BJ (cell line): ENCODE measurements at regions not wholly inside any gene's neighbourhood (a gene's known extent, or its start where the extent isn't known, plus 50 kb on each side); places are given as distances from the start of the nearest gene placed in this dataset.

Source experiments
- CTCF ChIA-PET: fragments of 350-600 bp; formaldehyde crosslinking; extraction: SDS; loops from one replicate; lab custom pipeline; 2021; ENCODE audit warnings: antibody characterized with exemption, inconsistent platforms; lab: Yijun Ruan, JAX
- POLR2A ChIA-PET: fragments of 300-600 bp; sonication (Branson Sonifier 250); formaldehyde crosslinking; extraction: SDS; loops from one replicate; lab custom pipeline; 2021; ENCODE audit warnings: antibody characterized with exemption; lab: Charles Lee
- DNase-seq: peaks from one replicate; pipeline ENCODE4 v3.0.0-alpha.2; 2011; ENCODE audit warnings: low read depth
- H3K27me3 ChIP-seq: 2 replicates; pipeline ENCODE4 v1.6.0; 2011; ENCODE audit warnings: low read length; ENCODE audit not compliant: control insufficient read depth, insufficient read depth
- H3K36me3 ChIP-seq: 2 replicates; pipeline ENCODE4 v1.5.1; 2011; ENCODE audit warnings: low read length; ENCODE audit not compliant: control insufficient read depth, insufficient read depth
- H3K4me3 ChIP-seq: 2 replicates; pipeline ENCODE4 v1.5.1; 2011; ENCODE audit warnings: low read depth, mild to moderate bottlenecking, control low read depth, low read length
- CTCF ChIP-seq: IDR thresholded peaks from 2 replicates; pipeline ENCODE4 v1.5.1; 2011; ENCODE audit warnings: low read depth, mild to moderate bottlenecking, control low read depth, inconsistent platforms, low read length, moderate library complexity; ENCODE audit not compliant: insufficient read depth

GRCh38 chr14:104263675-104264358 lies 125.4 kb downstream of the KIF26A start:
- CTCF ChIA-PET, result no interaction called here
- no peaks in the 10 kb centered on the region for H3K36me3 ChIP-seq
- no peak for TF ChIP-seq CTCF
- no peak for DNase-seq
- no peaks in the 10 kb centered on the region for H3K27me3 ChIP-seq
- POLR2A ChIA-PET, result no interaction called here
- H3K4me3 ChIP-seq, result no peak overlapping the region

- no peak for DNase-seq
- Histone ChIP-seq H3K4me3 (no peak overlapping the region), H3K27me3 (no peaks in the 10 kb centered on the region), H3K36me3 (no peaks in the 10 kb centered on the region)
- CTCF ChIA-PET, result no interaction called here
- POLR2A ChIA-PET, result no interaction called here
- no peak for TF ChIP-seq CTCF
Measured at GRCh38 chr14:104264495-104265265, 126.3 kb downstream of the KIF26A start.

- Histone ChIP-seq H3K27me3 (no peaks in the 10 kb centered on the region), H3K4me3 (no peak overlapping the region), H3K36me3 (no peaks in the 10 kb centered on the region)
- TF ChIP-seq CTCF, result no peak
- ChIA-PET CTCF (no interaction called here), POLR2A (no interaction called here)
- no peak for DNase-seq
Measured at GRCh38 chr14:104265918-104266630, 127.7 kb downstream of the KIF26A start.

GRCh38 chr14:104266631-104267575 lies 128.5 kb downstream of the KIF26A start:
- no peak for TF ChIP-seq CTCF
- ChIA-PET CTCF (no interaction called here), POLR2A (no interaction called here)
- no peak for DNase-seq
- Histone ChIP-seq H3K27me3 (no peaks in the 10 kb centered on the region), H3K4me3 (no peak overlapping the region), H3K36me3 (no peaks in the 10 kb centered on the region)
